Fibroblast of the aortic adventitia (primary cell): ENCODE measurements at regions not wholly inside any gene's neighbourhood (a gene's known extent, or its start where the extent isn't known, plus 50 kb on each side); places are given as distances from the start of the nearest gene placed in this dataset.

ENCODE experiments used
- DNase-seq: peaks from one replicate; pipeline ENCODE4 v3.0.0-alpha.2; 2010; ENCODE audit warnings: low read depth
- H3K4me3 ChIP-seq: 2 replicates; pipeline ENCODE4 v1.5.1; 2011; ENCODE audit warnings: low read depth, mild to moderate bottlenecking, control low read depth, low read length, moderate library complexity
- TF ChIP-seq, protein P1 (sequence below): IDR thresholded peaks from 2 replicates; pipeline ENCODE4 v1.5.1; 2011; ENCODE audit warnings: mild to moderate bottlenecking, low read length, control low read depth, inconsistent platforms; ENCODE audit not compliant: insufficient read depth

DNA sequence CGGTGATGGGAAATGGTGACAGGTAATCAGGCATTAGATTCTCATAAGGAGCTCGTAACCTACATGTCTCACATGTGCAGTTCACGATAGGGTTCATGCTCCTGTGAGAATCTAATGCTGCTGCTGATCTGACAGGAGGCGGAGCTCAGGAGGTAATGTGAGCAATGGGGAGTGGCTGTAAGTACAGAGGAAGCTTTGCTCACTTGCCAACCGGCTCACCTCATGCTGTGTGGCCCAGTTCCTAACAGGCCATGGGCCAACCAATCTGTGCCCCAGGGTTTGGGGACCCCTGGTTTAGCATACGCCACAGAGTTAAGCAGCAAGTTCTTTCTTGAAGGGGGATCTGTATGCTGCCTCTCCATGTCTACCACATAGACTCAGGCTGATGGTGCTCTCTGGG lies 133.1 kb downstream of the IQUB start:
- no peak for DNase-seq
- no peak overlapping the region for H3K4me3 ChIP-seq
- TF ChIP-seq, protein P1, sequence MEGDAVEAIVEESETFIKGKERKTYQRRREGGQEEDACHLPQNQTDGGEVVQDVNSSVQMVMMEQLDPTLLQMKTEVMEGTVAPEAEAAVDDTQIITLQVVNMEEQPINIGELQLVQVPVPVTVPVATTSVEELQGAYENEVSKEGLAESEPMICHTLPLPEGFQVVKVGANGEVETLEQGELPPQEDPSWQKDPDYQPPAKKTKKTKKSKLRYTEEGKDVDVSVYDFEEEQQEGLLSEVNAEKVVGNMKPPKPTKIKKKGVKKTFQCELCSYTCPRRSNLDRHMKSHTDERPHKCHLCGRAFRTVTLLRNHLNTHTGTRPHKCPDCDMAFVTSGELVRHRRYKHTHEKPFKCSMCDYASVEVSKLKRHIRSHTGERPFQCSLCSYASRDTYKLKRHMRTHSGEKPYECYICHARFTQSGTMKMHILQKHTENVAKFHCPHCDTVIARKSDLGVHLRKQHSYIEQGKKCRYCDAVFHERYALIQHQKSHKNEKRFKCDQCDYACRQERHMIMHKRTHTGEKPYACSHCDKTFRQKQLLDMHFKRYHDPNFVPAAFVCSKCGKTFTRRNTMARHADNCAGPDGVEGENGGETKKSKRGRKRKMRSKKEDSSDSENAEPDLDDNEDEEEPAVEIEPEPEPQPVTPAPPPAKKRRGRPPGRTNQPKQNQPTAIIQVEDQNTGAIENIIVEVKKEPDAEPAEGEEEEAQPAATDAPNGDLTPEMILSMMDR, result no peak

DNA sequence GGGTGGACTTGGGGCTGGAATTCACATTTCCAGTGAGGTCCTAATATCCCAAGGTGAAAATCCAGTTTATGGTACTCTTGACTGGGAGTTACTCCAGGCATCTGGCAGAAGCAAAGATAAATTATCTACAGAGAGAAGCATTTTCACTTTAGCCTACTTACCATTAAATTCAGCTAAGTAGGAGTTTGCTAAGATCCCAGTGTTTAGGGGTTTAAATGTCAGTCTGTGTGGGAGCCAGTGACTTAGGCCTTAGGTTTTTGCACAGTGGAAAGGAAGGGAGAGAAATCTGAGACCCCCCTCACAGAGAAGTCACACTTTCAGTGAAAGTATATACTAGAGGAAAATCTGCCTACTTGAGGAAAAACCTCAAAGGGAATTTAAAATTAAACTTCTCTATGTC lies 134.2 kb downstream of the IQUB start:
- no peak for DNase-seq
- TF ChIP-seq, protein P1, result no peak
- no peak overlapping the region for H3K4me3 ChIP-seq

DNA sequence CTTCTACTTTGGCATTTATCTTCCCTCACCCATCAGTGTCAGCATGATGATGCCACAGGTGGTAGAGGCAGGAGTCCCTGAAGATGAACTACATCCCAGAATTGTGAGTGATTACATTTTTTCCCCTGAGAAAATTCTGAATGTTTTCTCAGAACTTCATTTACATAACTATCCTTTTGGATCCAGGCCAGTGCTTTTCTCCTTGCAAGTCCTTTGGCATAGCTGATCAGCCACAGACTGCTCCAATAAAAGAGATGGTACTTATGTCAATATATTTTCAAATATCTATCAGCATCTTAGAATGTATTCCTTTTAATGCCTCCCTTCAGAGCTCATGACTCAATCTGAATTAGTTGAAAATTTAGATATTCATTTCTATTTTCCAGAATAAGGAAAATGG lies 135.5 kb downstream of the IQUB start:
- no peak for DNase-seq
- TF ChIP-seq, protein P1, result no peak

DNA sequence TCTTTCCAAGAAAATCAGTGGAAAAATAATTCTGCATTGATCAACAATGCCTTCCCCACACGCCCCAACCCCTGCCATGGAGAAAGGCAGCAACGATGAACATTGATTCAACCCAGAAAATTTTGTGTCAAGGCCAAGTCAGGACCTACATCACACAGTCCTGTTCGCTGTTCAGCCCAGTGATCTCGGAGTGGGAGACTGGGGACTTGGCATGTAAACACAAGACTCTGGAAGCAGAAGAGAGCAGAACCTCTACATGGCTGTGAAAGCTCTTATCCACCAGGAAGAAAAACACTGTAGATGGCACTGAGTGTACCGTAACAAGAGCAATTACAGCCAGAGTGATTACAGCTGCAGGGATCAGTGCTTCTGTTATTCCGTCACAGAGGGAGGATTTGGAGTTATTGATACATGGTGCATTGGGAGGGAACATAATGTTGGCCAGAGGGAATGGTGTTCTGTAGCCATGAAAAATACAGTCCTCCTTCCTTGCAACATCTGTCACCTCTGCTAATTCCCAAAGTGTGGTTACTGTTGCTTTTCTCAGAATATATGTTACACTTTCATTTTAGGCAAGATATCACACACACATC lies 136.6 kb downstream of the IQUB start:
- H3K4me3 ChIP-seq, result no peak overlapping the region
- DNase-seq, result no peak
- TF ChIP-seq, protein P1, result no peak

More for the DNA sequence above, 135.5 kb downstream of the IQUB start:
- H3K4me3 ChIP-seq, result no peak overlapping the region

DNA sequence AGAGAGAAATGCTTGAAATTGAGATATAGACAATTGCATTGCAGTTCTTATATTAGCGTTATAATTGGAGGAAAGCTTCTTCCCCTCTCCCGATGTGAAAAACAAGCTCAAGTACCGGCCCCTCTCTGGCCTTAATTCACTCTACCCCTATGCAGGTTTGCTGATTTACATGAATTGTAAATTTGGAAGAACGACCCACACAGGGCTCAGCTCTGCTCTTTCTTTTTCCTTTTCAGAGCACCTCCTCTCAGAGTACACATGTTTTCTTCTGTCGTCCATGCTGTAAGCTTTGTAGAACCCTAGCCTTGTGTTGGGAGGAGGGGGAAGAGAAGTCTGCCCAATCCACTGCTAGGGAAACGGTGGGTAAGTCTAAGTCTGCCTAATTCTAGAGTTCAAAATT lies 140.8 kb downstream of the IQUB start:
- no peak overlapping the region for H3K4me3 ChIP-seq
- TF ChIP-seq, protein P1, result no peak
- DNase-seq, result no peak

DNA sequence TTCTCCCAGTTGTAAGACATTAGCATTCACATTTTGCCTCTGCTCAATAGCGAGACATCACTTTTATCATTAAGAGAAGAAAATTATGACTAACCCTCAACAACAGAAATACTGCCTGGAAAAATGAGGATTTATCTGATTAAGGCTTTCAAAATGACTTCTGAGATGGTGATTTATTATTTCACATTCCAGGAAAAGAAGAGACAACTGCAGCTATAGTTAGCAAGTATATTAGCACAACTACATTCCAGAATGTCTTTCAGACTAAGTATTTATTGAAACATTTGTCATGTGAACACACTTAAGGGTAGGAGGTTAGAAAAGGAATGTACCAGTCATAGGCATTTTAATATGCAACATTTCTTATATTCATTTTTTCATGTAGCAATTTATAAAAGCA lies 162.0 kb downstream of the IQUB start:
- no peak overlapping the region for H3K4me3 ChIP-seq
- TF ChIP-seq, protein P1, result no peak
- DNase-seq, result no peak
